Naive thymus-derived CD4-positive, alpha-beta T cell (primary cell): ENCODE measurements at regions not wholly inside any gene's neighbourhood (a gene's known extent, or its start where the extent isn't known, plus 50 kb on each side); places are given as distances from the start of the nearest gene placed in this dataset.

Experiments
- ATAC-seq: fragments of 150-1000 bp; cut with Tn5 transposase; 2 replicates; pipeline ENCODE4 v1.10.0; 2021; ENCODE audit warnings: mild to moderate bottlenecking, moderate library complexity
- CTCF ChIA-PET: fragments of 350-600 bp; sonication (Branson Sonifier 250); formaldehyde crosslinking; loops from one replicate; lab custom pipeline; 2021; ENCODE audit warnings: antibody characterized with exemption; lab: Charles Lee
- POLR2A ChIA-PET: fragments of 350-600 bp; sonication (Branson Sonifier 250); formaldehyde crosslinking; loops from one replicate; lab custom pipeline; 2021; ENCODE audit warnings: antibody characterized with exemption, inconsistent platforms; lab: Charles Lee
- DNase-seq, 9 donors: peaks; one replicate each; pipeline versions ENCODE4 v3.0.0 to v3.0.0-alpha.2; 2020 to 2022; ENCODE audit warnings: mixed read lengths in 1 of 9
- H3K27ac ChIP-seq: one replicate; pipeline ENCODE4 v1.7.0; 2013; ENCODE audit warnings: mild to moderate bottlenecking, low read depth, low read length, moderate library complexity
- H3K27me3 ChIP-seq, 2 donors: one replicate each; pipeline ENCODE4 v1.7.0; 2013; ENCODE audit warnings: low read length in 2 of 2, mild to moderate bottlenecking in 2 of 2, moderate library complexity in 2 of 2; ENCODE audit not compliant: control insufficient read depth in 2 of 2, insufficient read depth in 2 of 2
- H3K36me3 ChIP-seq, 3 experiments: 1 replicate in 2 of 3; 2 replicates in 1 of 3; pipeline ENCODE4 v1.7.0; 2013; ENCODE audit warnings: low read length in 3 of 3, mild to moderate bottlenecking in 3 of 3, moderate library complexity in 1 of 3; ENCODE audit not compliant: insufficient read depth in 3 of 3, control insufficient read depth in 2 of 3
- H3K4me1 ChIP-seq, 2 donors: one replicate each; pipeline ENCODE4 v1.7.0; 2013; ENCODE audit warnings: low read length in 2 of 2, mild to moderate bottlenecking in 2 of 2, moderate library complexity in 1 of 2; ENCODE audit not compliant: control insufficient read depth in 2 of 2, insufficient read depth in 2 of 2
- H3K4me3 ChIP-seq: 2 replicates; pipeline ENCODE4 v1.7.0; 2013; ENCODE audit warnings: mild to moderate bottlenecking, low read length
- H3K9me3 ChIP-seq, 3 experiments: 1 replicate in 2 of 3; 2 replicates in 1 of 3; pipeline ENCODE4 v1.7.0; 2013; ENCODE audit warnings: low read length in 3 of 3; ENCODE audit not compliant: control insufficient read depth in 2 of 3
- H3K27ac Mint-ChIP-seq, 9 donors: one replicate each; pipeline ENCODE4 v1.8.0; 2020 to 2022; ENCODE audit warnings: mixed read lengths in 9 of 9, mild to moderate bottlenecking in 8 of 9, moderate library complexity in 5 of 9, inconsistent platforms in 2 of 9
- H3K27me3 Mint-ChIP-seq, 5 donors: one replicate each; pipeline ENCODE4 v1.8.0; 2021 to 2022; ENCODE audit warnings: mixed read lengths in 5 of 5, mild to moderate bottlenecking in 1 of 5
- H3K36me3 Mint-ChIP-seq, 5 donors: one replicate each; pipeline ENCODE4 v1.8.0; 2020 to 2022; ENCODE audit warnings: mixed read lengths in 5 of 5, mild to moderate bottlenecking in 3 of 5, inconsistent platforms in 1 of 5
- H3K4me1 Mint-ChIP-seq, 7 donors: one replicate each; pipeline ENCODE4 v1.8.0; 2020 to 2022; ENCODE audit warnings: mixed read lengths in 7 of 7, mild to moderate bottlenecking in 3 of 7, inconsistent platforms in 1 of 7
- H3K4me3 Mint-ChIP-seq, 10 donors: one replicate each; pipeline ENCODE4 v1.8.0; 2020 to 2022; ENCODE audit warnings: mild to moderate bottlenecking in 10 of 10, mixed read lengths in 10 of 10, moderate library complexity in 6 of 10, inconsistent platforms in 2 of 10
- H3K9me3 Mint-ChIP-seq, 11 donors: one replicate each; pipeline ENCODE4 v1.8.0; 2020 to 2022; ENCODE audit warnings: mixed read lengths in 11 of 11, mild to moderate bottlenecking in 4 of 11, inconsistent platforms in 1 of 11, moderate library complexity in 1 of 11
- intact Hi-C, 2 donors: fragments of 100-400 bp; cut with micrococcal nuclease; formaldehyde crosslinking; loops; one replicate each; pipeline ENCODE4 v1.15.1; 2023

GRCh38 chr20:6674831-6675230, 92.7 kb upstream of the BMP2 start:
- intact Hi-C loops, result no loop called here
- no peak for ATAC-seq
- H3K27me3 ChIP-seq, result no peaks in the 10 kb centered on the region
- no peaks in the 10 kb centered on the region for H3K4me1 ChIP-seq
- Mint-ChIP-seq H3K4me1 (no peaks in the 10 kb centered on the region), H3K27me3 (peaks cover 0 to 5% (median 0%) of the 10 kb centered on the region in 5 donors), H3K36me3 (no peaks in the 10 kb centered on the region), H3K4me3 (no peak overlapping the region), H3K9me3 (peaks cover 0 to 16% (median 4%) of the 10 kb centered on the region in 11 donors), H3K27ac (no peak overlapping the region)
- DNase-seq, result no peak
- no peak overlapping the region for H3K27ac ChIP-seq
- H3K4me3 ChIP-seq, result no peak overlapping the region
- ChIA-PET CTCF (no interaction called here), POLR2A (no interaction called here)
- peaks cover 0 to 8% (median 0%) of the 10 kb centered on the region in 3 experiments for H3K9me3 ChIP-seq
- no peaks in the 10 kb centered on the region for H3K36me3 ChIP-seq

- POLR2A ChIA-PET, result no interaction called here
- CTCF ChIA-PET, result interaction anchor here (1.3 kb wide), 1 partner anchor 10 kb away, joined by 3 read pairs; no protein-coding TSS in a partner anchor
These were observed 94.4 kb upstream of the BMP2 start for GRCh38 chr20:6673071-6673470.

GRCh38 chr20:6671829-6672228, 95.7 kb upstream of the BMP2 start:
- no peaks in the 10 kb centered on the region for H3K4me1 Mint-ChIP-seq
- Histone ChIP-seq H3K9me3 (peaks cover 0 to 8% (median 0%) of the 10 kb centered on the region in 3 experiments), H3K36me3 (no peaks in the 10 kb centered on the region), H3K4me3 (no peak overlapping the region), H3K27ac (no peak overlapping the region), H3K27me3 (no peaks in the 10 kb centered on the region), H3K4me1 (no peaks in the 10 kb centered on the region)
- no peak overlapping the region for H3K27ac Mint-ChIP-seq
- intact Hi-C loops, result no loop called here
- no peaks in the 10 kb centered on the region for H3K36me3 Mint-ChIP-seq
- H3K27me3 Mint-ChIP-seq, result peaks cover 0 to 5% (median 0%) of the 10 kb centered on the region in 5 donors
- H3K4me3 Mint-ChIP-seq, result no peak overlapping the region
- no peak for DNase-seq
- peaks cover 0 to 16% (median 3%) of the 10 kb centered on the region in 11 donors for H3K9me3 Mint-ChIP-seq
- ChIA-PET CTCF (no interaction called here), POLR2A (no interaction called here)
- ATAC-seq, result no peak

More at GRCh38 chr20:6673071-6673470, 94.4 kb upstream of the BMP2 start:
- H3K27me3 ChIP-seq, result no peaks in the 10 kb centered on the region
- Mint-ChIP-seq H3K27ac (no peak overlapping the region), H3K4me3 (no peak overlapping the region), H3K36me3 (no peaks in the 10 kb centered on the region), H3K4me1 (no peaks in the 10 kb centered on the region), H3K27me3 (peaks cover 0 to 5% (median 0%) of the 10 kb centered on the region in 5 donors), H3K9me3 (peaks cover 0 to 16% (median 3%) of the 10 kb centered on the region in 11 donors)
- no peak overlapping the region for H3K4me3 ChIP-seq
- H3K27ac ChIP-seq, result no peak overlapping the region
- H3K36me3 ChIP-seq, result no peaks in the 10 kb centered on the region
- H3K4me1 ChIP-seq, result no peaks in the 10 kb centered on the region
- peaks cover 0 to 8% (median 0%) of the 10 kb centered on the region in 3 experiments for H3K9me3 ChIP-seq
- intact Hi-C loops, result no loop called here
- ATAC-seq, result no peak
- no peak for DNase-seq

GRCh38 chr20:6668546-6668945, 98.9 kb upstream of the BMP2 start:
- Mint-ChIP-seq H3K4me1 (no peaks in the 10 kb centered on the region), H3K4me3 (no peak overlapping the region), H3K27me3 (no peaks in the 10 kb centered on the region), H3K27ac (no peak overlapping the region), H3K9me3 (peaks cover under 1 to 40% (median 8%) of the 10 kb centered on the region in 11 donors), H3K36me3 (peaks cover 0 to 3% (median 0%) of the 10 kb centered on the region in 5 donors)
- no peaks in the 10 kb centered on the region for H3K4me1 ChIP-seq
- no peaks in the 10 kb centered on the region for H3K27me3 ChIP-seq
- intact Hi-C loops, result no loop called here
- H3K36me3 ChIP-seq, result no peaks in the 10 kb centered on the region
- no peak overlapping the region for H3K4me3 ChIP-seq
- no peak for DNase-seq
- ATAC-seq, result no peak
- POLR2A ChIA-PET, result no interaction called here
- H3K27ac ChIP-seq, result no peak overlapping the region
- H3K9me3 ChIP-seq, result peaks cover 0 to 11% (median 0%) of the 10 kb centered on the region in 3 experiments
- CTCF ChIA-PET, result no interaction called here

GRCh38 chr20:6665621-6666355, 101.7 kb upstream of the BMP2 start:
- H3K27ac Mint-ChIP-seq, result no peak overlapping the region
- DNase-seq, result no peak
- Histone ChIP-seq H3K4me1 (no peaks in the 10 kb centered on the region), H3K9me3 (peaks cover 0 to 7% (median 0%) of the 10 kb centered on the region in 3 experiments), H3K27ac (no peak overlapping the region), H3K27me3 (no peaks in the 10 kb centered on the region), H3K36me3 (no peaks in the 10 kb centered on the region), H3K4me3 (no peak overlapping the region)
- intact Hi-C loops, result no loop called here
- H3K4me1 Mint-ChIP-seq, result no peaks in the 10 kb centered on the region
- H3K9me3 Mint-ChIP-seq, result peaks cover 0 to 31% (median 6%) of the 10 kb centered on the region in 11 donors
- no peak for ATAC-seq
- no peaks in the 10 kb centered on the region for H3K27me3 Mint-ChIP-seq
- CTCF ChIA-PET, result no interaction called here
- POLR2A ChIA-PET, result no interaction called here
- no peak overlapping the region for H3K4me3 Mint-ChIP-seq
- H3K36me3 Mint-ChIP-seq, result peaks cover 0 to 3% (median 0%) of the 10 kb centered on the region in 5 donors

- no peak overlapping the region for H3K4me3 ChIP-seq
- H3K9me3 ChIP-seq, result peaks cover 0 to 6% (median 0%) of the 10 kb centered on the region in 3 experiments
- peaks cover 0 to 3% (median 0%) of the 10 kb centered on the region in 5 donors for H3K36me3 Mint-ChIP-seq
- no peak overlapping the region for H3K27ac Mint-ChIP-seq
- POLR2A ChIA-PET, result no interaction called here
- no peak overlapping the region for H3K4me3 Mint-ChIP-seq
- intact Hi-C loops, result no loop called here
- H3K27me3 ChIP-seq, result no peaks in the 10 kb centered on the region
- CTCF ChIA-PET, result no interaction called here
- no peak for ATAC-seq
- H3K4me1 Mint-ChIP-seq, result no peaks in the 10 kb centered on the region
- peaks cover 0 to 29% (median 6%) of the 10 kb centered on the region in 11 donors for H3K9me3 Mint-ChIP-seq
- no peaks in the 10 kb centered on the region for H3K4me1 ChIP-seq
- no peaks in the 10 kb centered on the region for H3K36me3 ChIP-seq
- DNase-seq, result no peak
- H3K27ac ChIP-seq, result no peak overlapping the region
- H3K27me3 Mint-ChIP-seq, result no peaks in the 10 kb centered on the region
These were observed 102.3 kb upstream of the BMP2 start for GRCh38 chr20:6665161-6665560.

GRCh38 chr20:6664574-6664973, 102.9 kb upstream of the BMP2 start:
- CTCF ChIA-PET, result no interaction called here
- POLR2A ChIA-PET, result no interaction called here
- ATAC-seq, result no peak

More at GRCh38 chr20:6664574-6664973, 102.9 kb upstream of the BMP2 start:
- peaks cover 0 to 3% (median 0%) of the 10 kb centered on the region in 3 experiments for H3K9me3 ChIP-seq
- H3K27me3 Mint-ChIP-seq, result no peaks in the 10 kb centered on the region
- H3K27ac ChIP-seq, result no peak overlapping the region
- no peaks in the 10 kb centered on the region for H3K27me3 ChIP-seq
- peaks cover 0 to 3% (median 0%) of the 10 kb centered on the region in 5 donors for H3K36me3 Mint-ChIP-seq
- H3K4me3 ChIP-seq, result no peak overlapping the region
- H3K9me3 Mint-ChIP-seq, result peaks cover 0 to 30% (median 8%) of the 10 kb centered on the region in 11 donors
- no peaks in the 10 kb centered on the region for H3K36me3 ChIP-seq
- H3K4me1 Mint-ChIP-seq, result no peaks in the 10 kb centered on the region
- no peak overlapping the region for H3K4me3 Mint-ChIP-seq
- DNase-seq, result no peak
- no peaks in the 10 kb centered on the region for H3K4me1 ChIP-seq
- intact Hi-C loops, result no loop called here
- H3K27ac Mint-ChIP-seq, result no peak overlapping the region
